Panc1 (cell line): ENCODE measurements at regions not wholly inside any gene's neighbourhood (a gene's known extent, or its start where the extent isn't known, plus 50 kb on each side); places are given as distances from the start of the nearest gene placed in this dataset.

Source experiments
- ATAC-seq: fragments of 200-7000 bp; cut with Tn5 transposase; 2 replicates; pipeline ENCODE4 v1.9.1; 2020; ENCODE audit warnings: mild to moderate bottlenecking, moderate library complexity
- BruUV-seq: library from RNA; stranded (reverse); fragments of 400-500 nt; replicated peaks from 2 replicates; lab custom pipeline; 2021; lab: Mats Ljungman, UMichigan
- CTCF ChIA-PET: fragments of 300-600 bp; sonication (Branson Sonifier 250); formaldehyde crosslinking; loops from one replicate; lab custom pipeline; 2022; ENCODE audit warnings: antibody characterized with exemption; lab: Charles Lee
- POLR2A ChIA-PET: fragments of 300-600 bp; sonication (Branson Sonifier 250); formaldehyde crosslinking; loops from one replicate; lab custom pipeline; 2022; ENCODE audit warnings: antibody characterized with exemption; lab: Charles Lee
- DNase-seq: peaks from one replicate; pipeline ENCODE4 v3.0.0-alpha.2; 2010; ENCODE audit warnings: low read depth, low spot score
- H3K27ac ChIP-seq: 2 replicates; pipeline ENCODE4 v1.5.1; 2011; ENCODE audit warnings: mild to moderate bottlenecking, low read length, inconsistent platforms
- H3K27me3 ChIP-seq: fragments of 200-500 bp; sonication (Bioruptor generic); 2 replicates; pipeline ENCODE4 v1.6.0; 2014; ENCODE audit warnings: low read length, inconsistent platforms; ENCODE audit not compliant: control insufficient read depth, insufficient read depth
- H3K36me3 ChIP-seq: fragments of 200-500 bp; sonication (Bioruptor generic); 2 replicates; pipeline ENCODE4 v1.5.1; 2014; ENCODE audit warnings: inconsistent platforms, mild to moderate bottlenecking, low read length, moderate library complexity; ENCODE audit not compliant: control insufficient read depth, insufficient read depth
- H3K4me1 ChIP-seq: 2 replicates; pipeline ENCODE4 v1.5.1; 2011; ENCODE audit warnings: inconsistent platforms, mild to moderate bottlenecking, low read length, moderate library complexity; ENCODE audit not compliant: control insufficient read depth, insufficient read depth
- H3K4me3 ChIP-seq, 2 experiments: 2 replicates each; pipeline ENCODE4 v1.5.1; 2011 to 2012; ENCODE audit warnings: low read depth in 2 of 2, low read length in 2 of 2, mild to moderate bottlenecking in 2 of 2, inconsistent platforms in 1 of 2, moderate library complexity in 1 of 2
- H3K9me3 ChIP-seq: fragments of 200-500 bp; sonication (Bioruptor generic); 2 replicates; pipeline ENCODE4 v1.5.1; 2014; ENCODE audit warnings: low read depth, mild to moderate bottlenecking, inconsistent platforms, low read length, moderate library complexity; ENCODE audit not compliant: control insufficient read depth, insufficient read depth
- CTCF ChIP-seq: fragments of 450-650 bp; IDR thresholded peaks from 2 replicates; pipeline ENCODE4 v1.5.1; 2017; ENCODE audit warnings: mild to moderate bottlenecking
- POLR2AphosphoS5 ChIP-seq: IDR thresholded peaks from 2 replicates; pipeline ENCODE4 v1.6.1; 2012; ENCODE audit warnings: mild to moderate bottlenecking, low read depth, low read length, moderate library complexity
- REST ChIP-seq, 2 experiments: IDR thresholded peaks; 2 replicates each; pipeline ENCODE4 v1.6.1; 2011 to 2012; ENCODE audit warnings: low read depth in 2 of 2, control low read depth in 1 of 2, low read length in 1 of 2, mild to moderate bottlenecking in 1 of 2, moderate library complexity in 1 of 2; ENCODE audit not compliant: insufficient read depth in 1 of 2
- SIN3A ChIP-seq: IDR thresholded peaks from 2 replicates; pipeline ENCODE4 v1.6.1; 2012; ENCODE audit warnings: low read depth, mild to moderate bottlenecking, low read length, moderate library complexity, borderline replicate concordance; ENCODE audit not compliant: insufficient read depth
- TCF7L2 ChIP-seq: IDR thresholded peaks from 2 replicates; pipeline ENCODE4 v1.6.1; 2011; ENCODE audit warnings: mild to moderate bottlenecking, low read depth, low read length, inconsistent platforms
- in situ Hi-C: cut with HindIII; loops from 2 replicates; pipeline ENCODE4 v1.10.0; 2016; ENCODE audit warnings: low sequenced_read_pairs, low pct_unique_long_range_greater_than_20kb
- intact Hi-C: fragments of 100-400 bp; cut with micrococcal nuclease; formaldehyde crosslinking; loops from one replicate; pipeline ENCODE4 v1.10.0; 2022; ENCODE audit not compliant: unreplicated experiment

DNA sequence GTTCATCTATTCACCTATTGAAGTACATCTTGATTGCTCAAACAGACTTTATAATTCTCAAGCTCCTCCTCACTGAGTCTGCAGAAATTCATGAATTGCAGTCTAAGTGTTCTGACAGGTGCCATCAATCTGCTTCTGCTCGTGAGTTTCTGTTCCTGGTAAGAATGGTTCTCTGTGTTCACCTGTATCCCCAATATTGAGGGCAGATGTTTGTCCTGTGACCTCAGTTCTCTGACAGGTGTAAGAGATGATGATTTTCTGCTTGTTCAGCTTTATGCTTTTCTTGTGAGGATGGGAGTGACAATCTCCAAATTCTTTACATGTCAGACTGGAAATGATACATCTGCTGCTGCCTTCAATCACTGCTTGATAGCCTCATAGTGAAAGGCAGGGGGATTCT, 736.9 kb upstream of the COBL start:
- no peak for DNase-seq
- Histone ChIP-seq H3K4me1 (no peaks in the 10 kb centered on the region), H3K27me3 (no peaks in the 10 kb centered on the region), H3K27ac (no peak overlapping the region), H3K9me3 (no peaks in the 10 kb centered on the region), H3K36me3 (no peaks in the 10 kb centered on the region), H3K4me3 (no peak overlapping the region)
- ATAC-seq = no peak
- no peak for TF ChIP-seq CTCF
- TF ChIP-seq REST (IDR thresholded peaks at IDR 0.05; ENCODE audit: insufficient read depth in 1 of 2, low read depth in 2 of 2, low read length in 1 of 2) = no peak
- TF ChIP-seq SIN3A = no peak
- no peak for TF ChIP-seq POLR2AphosphoS5
- no peak for TF ChIP-seq TCF7L2
- no TSS peak for BruUV-seq
- ChIA-PET POLR2A (no interaction called here), CTCF (no interaction called here)
- in situ Hi-C loops = no loop called here
- intact Hi-C loops = no loop called here

- DNase-seq (no peak), ATAC-seq (no peak)
- H3K27me3 ChIP-seq = no peaks in the 10 kb centered on the region
- no peak for TF ChIP-seq REST (IDR thresholded peaks at IDR 0.05; ENCODE audit: insufficient read depth in 1 of 2, low read depth in 2 of 2, low read length in 1 of 2)
- no peak for TF ChIP-seq SIN3A
- TF ChIP-seq CTCF = no peak
- TF ChIP-seq POLR2AphosphoS5 = no peak
- no peak for TF ChIP-seq TCF7L2
- no peaks in the 10 kb centered on the region for H3K36me3 ChIP-seq
- H3K4me1 ChIP-seq = no peaks in the 10 kb centered on the region
- no TSS peak for BruUV-seq
- no peak overlapping the region for H3K4me3 ChIP-seq
- in situ Hi-C loops (no loop called here), intact Hi-C loops (no loop called here)
- no peak overlapping the region for H3K27ac ChIP-seq
- ChIA-PET POLR2A (no interaction called here), CTCF (no interaction called here)
- no peaks in the 10 kb centered on the region for H3K9me3 ChIP-seq
Observed at GRCh38 chr7:52030722-52031121, 714.1 kb upstream of the COBL start.
